HCT116 (cell line): ENCODE measurements at regions not wholly inside any gene's neighbourhood (a gene's known extent, or its start where the extent isn't known, plus 50 kb on each side); places are given as distances from the start of the nearest gene placed in this dataset.

Source experiments
- ATAC-seq: fragments of 200-7000 bp; cut with Tn5 transposase; 2 replicates; pipeline ENCODE4 v1.9.1; 2020; ENCODE audit warnings: mild to moderate bottlenecking, moderate library complexity
- BruUV-seq: library from RNA; stranded (reverse); fragments of 400-500 nt; replicated peaks from 2 replicates; lab custom pipeline; 2021; lab: Mats Ljungman, UMichigan
- CTCF ChIA-PET: fragments of 300-600 bp; sonication (Branson Sonifier 250); formaldehyde crosslinking; loops from one replicate; lab custom pipeline; 2021; ENCODE audit warnings: antibody characterized with exemption; lab: Charles Lee
- POLR2A ChIA-PET: fragments of 300-600, 350-600 bp; sonication (Branson Sonifier 250); formaldehyde crosslinking; loops from one replicate; lab custom pipeline; 2021; ENCODE audit warnings: antibody characterized with exemption; lab: Charles Lee
- RAD21 ChIA-PET, 2 experiments: fragments of 300-600 bp; sonication (Branson Sonifier 250); formaldehyde crosslinking; loops; one replicate each; lab custom pipeline; 2023; ENCODE audit warnings: low total read pairs in 2 of 2; ENCODE audit not compliant: uncharacterized antibody in 2 of 2, unreplicated experiment in 2 of 2, low non-redundant PET in 1 of 2; lab: Charles Lee
- DNase-seq: peaks from one replicate; pipeline ENCODE4 v3.0.0-alpha.2; 2010; ENCODE audit warnings: low read depth, low spot score
- H2AFZ ChIP-seq: fragments of 200-600 bp; shearing (Covaris generic), sonication (generic); 2 replicates; pipeline ENCODE4 v1.6.1; 2017; ENCODE audit warnings: low read depth, mixed run types, mixed read lengths, antibody characterized with exemption, low read length; ENCODE audit not compliant: poor library complexity, severe bottlenecking
- H3K27ac ChIP-seq: 2 replicates; pipeline ENCODE4 v1.5.1; 2012; ENCODE audit warnings: low read depth, low read length
- H3K27me3 ChIP-seq: fragments of 200-600 bp; sonication (generic); 2 replicates; pipeline ENCODE4 v1.6.1; 2016; ENCODE audit warnings: mixed run types, low read length, mixed read lengths; ENCODE audit not compliant: insufficient read depth
- H3K36me3 ChIP-seq, 2 experiments: fragments of 200-500 bp in 1 of 2; fragments of 200-600 bp in 1 of 2; sonication (Bioruptor generic) in 1 of 2; sonication (generic) in 1 of 2; 2 replicates each; pipeline versions ENCODE4 v1.5.1 to v1.6.1; 2014 to 2016; ENCODE audit warnings: low read length in 2 of 2, inconsistent platforms in 1 of 2, mixed read lengths in 1 of 2, mixed run types in 1 of 2; ENCODE audit not compliant: insufficient read depth in 2 of 2, control insufficient read depth in 1 of 2
- H3K4me1 ChIP-seq, 2 experiments: fragments of 200-600 bp in 1 of 2; sonication (generic) in 1 of 2; 2 replicates each; pipeline versions ENCODE4 v1.5.1 to v1.6.1; 2012 to 2017; ENCODE audit warnings: low read length in 2 of 2, inconsistent platforms in 1 of 2, mild to moderate bottlenecking in 1 of 2, mixed read lengths in 1 of 2, mixed run types in 1 of 2, moderate library complexity in 1 of 2; ENCODE audit not compliant: insufficient read depth in 2 of 2, control insufficient read depth in 1 of 2
- H3K4me2 ChIP-seq: fragments of 200-600 bp; sonication (generic); 2 replicates; pipeline ENCODE4 v1.6.1; 2017; ENCODE audit warnings: mixed run types, low read length, mixed read lengths
- H3K4me3 ChIP-seq, 2 experiments: fragments of 200-600 bp in 1 of 2; sonication (generic) in 1 of 2; replicated peaks in 1 of 2; 2 replicates each; pipeline ENCODE4 v1.5.1; 2011 to 2016; ENCODE audit warnings: low read length in 2 of 2, control low read depth in 1 of 2, low read depth in 1 of 2, mild to moderate bottlenecking in 1 of 2, mixed read lengths in 1 of 2, mixed run types in 1 of 2
- H3K79me2 ChIP-seq: fragments of 200-600 bp; sonication (generic); 2 replicates; pipeline ENCODE4 v1.6.1; 2017; ENCODE audit warnings: mild to moderate bottlenecking, mixed run types, low read length, moderate library complexity, mixed read lengths; ENCODE audit not compliant: insufficient read depth
- H3K9ac ChIP-seq: fragments of 200-600 bp; sonication (generic); 2 replicates; pipeline ENCODE4 v1.6.1; 2016; ENCODE audit warnings: low read length, mixed read lengths
- H3K9me2 ChIP-seq: fragments of 200-600 bp; sonication (generic), shearing (Covaris generic); 2 replicates; pipeline ENCODE4 v1.6.1; 2017; ENCODE audit warnings: mixed run types, mild to moderate bottlenecking, moderate library complexity; ENCODE audit not compliant: insufficient read depth
- H3K9me3 ChIP-seq, 2 experiments: fragments of 200-500 bp in 1 of 2; fragments of 200-600 bp in 1 of 2; sonication (Bioruptor generic) in 1 of 2; sonication (generic) in 1 of 2; 2 replicates each; pipeline ENCODE4 v1.6.1; 2014 to 2017; ENCODE audit warnings: low read length in 2 of 2, mixed read lengths in 2 of 2, inconsistent platforms in 1 of 2, low read depth in 1 of 2, mild to moderate bottlenecking in 1 of 2, mixed run types in 1 of 2, moderate library complexity in 1 of 2; ENCODE audit not compliant: control insufficient read depth in 1 of 2, insufficient read depth in 1 of 2
- H4K20me1 ChIP-seq: fragments of 200-600 bp; sonication (generic), shearing (Covaris generic); 2 replicates; pipeline ENCODE4 v1.6.1; 2017; ENCODE audit warnings: mixed run types, mild to moderate bottlenecking, moderate library complexity; ENCODE audit not compliant: insufficient read depth
- ATF3 ChIP-seq: IDR thresholded peaks from 2 replicates; pipeline ENCODE4 v1.6.1; 2012
- CEBPB ChIP-seq: IDR thresholded peaks from 2 replicates; pipeline ENCODE4 v1.6.1; 2012; ENCODE audit warnings: low read depth
- CTCF ChIP-seq, 3 experiments: fragments of 200-600 bp in 1 of 3; sonication (generic) in 1 of 3; IDR thresholded peaks in 2 of 3; conservative IDR thresholded peaks in 1 of 3; 2 replicates each; pipeline ENCODE4 v1.5.1; 2012 to 2017; ENCODE audit warnings: low read depth in 2 of 3, low read length in 2 of 3, antibody characterized with exemption in 1 of 3, borderline replicate concordance in 1 of 3, control low read depth in 1 of 3, mild to moderate bottlenecking in 1 of 3, mixed read lengths in 1 of 3, mixed run types in 1 of 3, moderate library complexity in 1 of 3; ENCODE audit not compliant: insufficient read depth in 1 of 3
- EGR1 ChIP-seq: IDR thresholded peaks from 2 replicates; pipeline ENCODE4 v1.6.1; 2012; ENCODE audit warnings: low read depth
- ELF1 ChIP-seq: IDR thresholded peaks from 2 replicates; pipeline ENCODE4 v1.6.1; 2012; ENCODE audit warnings: low read depth, borderline replicate concordance
- FOSL1 ChIP-seq: IDR thresholded peaks from 2 replicates; pipeline ENCODE4 v1.6.1; 2012; ENCODE audit warnings: low read depth
- JUND ChIP-seq: IDR thresholded peaks from 2 replicates; pipeline ENCODE4 v1.6.1; 2012
- MAX ChIP-seq: IDR thresholded peaks from 2 replicates; pipeline ENCODE4 v1.6.1; 2012
- RAD21 ChIP-seq: IDR thresholded peaks from 2 replicates; pipeline ENCODE4 v1.6.1; 2012; ENCODE audit warnings: low read depth, mild to moderate bottlenecking
- REST ChIP-seq: IDR thresholded peaks from 2 replicates; pipeline ENCODE4 v1.6.1; 2012; ENCODE audit warnings: low read depth
- SP1 ChIP-seq: IDR thresholded peaks from 2 replicates; pipeline ENCODE4 v1.6.1; 2012; ENCODE audit warnings: low read depth
- SRF ChIP-seq: IDR thresholded peaks from 2 replicates; pipeline ENCODE4 v1.6.1; 2012; ENCODE audit warnings: low read depth
- TCF7L2 ChIP-seq: IDR thresholded peaks from 2 replicates; pipeline ENCODE4 v1.7.0; 2011; ENCODE audit warnings: borderline replicate concordance, inconsistent platforms; ENCODE audit not compliant: insufficient read depth, insufficient read length; ENCODE audit errors: extremely low read depth
- ZFX ChIP-seq: fragments of 450-650 bp; IDR thresholded peaks from 2 replicates; pipeline ENCODE4 v1.6.1; 2017
- intact Hi-C: fragments of 100-400 bp; cut with micrococcal nuclease; formaldehyde crosslinking; loops from 2 replicates; pipeline ENCODE4 v1.10.0; 2022

- Histone ChIP-seq H3K27ac (no peak overlapping the region), H3K9me3 (no peaks in the 10 kb centered on the region), H3K9ac (no peak overlapping the region), H3K4me2 (no peak overlapping the region), H3K4me1 (no peaks in the 10 kb centered on the region), H3K79me2 (no peaks in the 10 kb centered on the region), H3K4me3 (no peak overlapping the region), H4K20me1 (no peaks in the 10 kb centered on the region), H3K9me2 (no peaks in the 10 kb centered on the region), H2AFZ (no peak overlapping the region), H3K27me3 (peaks cover 47% of the 10 kb centered on the region), H3K36me3 (no peaks in the 10 kb centered on the region)
- TF ChIP-seq MAX = no peak
- no peak for TF ChIP-seq FOSL1
- TF ChIP-seq JUND = no peak
- no peak for TF ChIP-seq ELF1
- TF ChIP-seq ZFX = no peak
- ATAC-seq (no peak), DNase-seq (no peak)
- CTCF ChIA-PET = no interaction called here
- RAD21 ChIA-PET = no interaction called here
- POLR2A ChIA-PET = no interaction called here
- intact Hi-C loops = no loop called here
- BruUV-seq = no TSS peak
Measured at GRCh38 chr12:131573631-131574394, 137.1 kb upstream of the SFSWAP start.

GRCh38 chr12:131574395-131574771, 136.5 kb upstream of the SFSWAP start:
- H3K9ac ChIP-seq = no peak overlapping the region
- RAD21 ChIA-PET = no interaction called here
- H4K20me1 ChIP-seq = no peaks in the 10 kb centered on the region
- POLR2A ChIA-PET = no interaction called here
- H3K79me2 ChIP-seq = no peaks in the 10 kb centered on the region
- no peak overlapping the region for H3K4me2 ChIP-seq
- no peaks in the 10 kb centered on the region for H3K9me2 ChIP-seq
- no peak overlapping the region for H2AFZ ChIP-seq
- no peak for DNase-seq
- H3K4me1 ChIP-seq = no peaks in the 10 kb centered on the region
- peaks cover 47% of the 10 kb centered on the region for H3K27me3 ChIP-seq
- no TSS peak for BruUV-seq
- intact Hi-C loops = no loop called here
- H3K27ac ChIP-seq = no peak overlapping the region
- no peak overlapping the region for H3K4me3 ChIP-seq
- CTCF ChIA-PET = no interaction called here
- H3K9me3 ChIP-seq = no peaks in the 10 kb centered on the region
- no peak for ATAC-seq
- H3K36me3 ChIP-seq = no peaks in the 10 kb centered on the region
- TF ChIP-seq CTCF (IDR thresholded peaks at IDR 0.05 in 2 of 3, conservative IDR thresholded peaks at IDR 0.05 in 1 of 3; ENCODE audit: borderline replicate concordance in 1 of 3, insufficient read depth in 1 of 3, low read depth in 2 of 3, low read length in 2 of 3) (no peak), FOSL1 (no peak), SRF (no peak), ATF3 (no peak), SP1 (no peak), RAD21 (no peak), ZFX (no peak), JUND (no peak), EGR1 (no peak), REST (no peak), CEBPB (no peak), TCF7L2 (no peak)
